HG02678 (cell line): ENCODE measurements at regions not wholly inside any gene's neighbourhood (a gene's known extent, or its start where the extent isn't known, plus 50 kb on each side); places are given as distances from the start of the nearest gene placed in this dataset.
"Not testable (repeated sequence)": the region's sequence is repeated elsewhere in the genome, so short reads cannot be mapped to it uniquely, and the experiment has no call there.

Experiments used
- ATAC-seq: cut with Tn5 transposase; IDR thresholded peaks from one replicate; pipeline ENCODE4 v1.9.1; 2021; ENCODE audit warnings: mild to moderate bottlenecking, moderate library complexity; ENCODE audit not compliant: unreplicated experiment

DNA sequence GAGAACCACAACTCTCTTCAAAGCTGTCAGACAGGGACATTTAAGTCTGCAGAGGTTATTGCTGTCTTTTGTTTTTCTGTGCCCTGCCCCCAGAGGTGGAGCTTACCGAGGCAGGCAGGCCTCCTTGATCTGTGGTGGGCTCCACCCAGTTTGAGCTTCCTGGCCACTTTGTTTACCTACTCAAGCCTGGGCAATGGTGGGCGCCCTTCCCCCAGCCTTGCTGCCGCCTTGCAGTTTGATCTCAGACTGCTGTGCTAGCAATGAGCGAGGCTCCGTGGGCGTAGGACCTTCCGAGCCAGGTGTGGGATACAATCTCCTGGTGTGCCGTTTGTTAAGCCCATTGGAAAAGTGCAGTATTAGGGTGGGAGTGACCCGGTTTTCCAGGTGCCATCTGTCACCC is 822.1 kb downstream of the KCNMA1 start:
- ATAC-seq, result not testable (repeated sequence)

DNA sequence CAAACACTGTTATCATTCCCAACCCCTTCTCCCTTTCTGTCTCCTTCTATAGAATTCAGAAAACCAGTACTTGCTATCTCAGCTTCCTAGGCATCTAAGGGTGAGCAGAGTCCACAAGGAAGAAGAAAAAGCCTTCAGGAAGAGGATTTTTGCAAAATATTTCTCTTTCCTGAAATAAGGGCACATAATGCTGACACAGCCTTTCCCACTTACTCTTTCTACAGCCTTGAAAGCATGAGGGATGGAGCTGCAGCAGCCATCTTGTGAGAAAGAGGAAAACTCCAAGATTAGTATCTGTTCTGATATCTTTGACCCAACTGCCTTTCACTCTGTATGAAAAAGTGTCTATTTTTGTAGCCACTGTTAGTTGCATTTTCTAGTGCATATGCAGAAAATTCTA is 826.2 kb downstream of the KCNMA1 start:
- ATAC-seq, result no peak

DNA sequence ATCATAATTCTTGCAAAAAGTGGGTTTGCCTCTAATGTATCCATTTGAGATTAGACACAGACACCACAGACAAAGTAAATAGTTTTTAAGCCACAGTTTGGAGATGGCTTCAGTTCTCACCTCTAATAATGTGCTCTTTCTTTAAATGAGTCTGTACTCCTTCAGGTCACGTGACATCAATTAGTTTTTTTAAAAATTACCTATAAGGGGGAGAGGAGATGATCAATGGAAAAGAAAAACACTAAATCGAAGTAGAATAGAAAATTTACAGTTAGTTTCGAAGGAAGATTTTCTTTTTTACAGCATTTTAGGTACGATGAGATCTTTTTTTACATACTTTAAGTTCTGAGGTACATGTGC is 849.2 kb downstream of the KCNMA1 start:
- ATAC-seq, result no peak

DNA sequence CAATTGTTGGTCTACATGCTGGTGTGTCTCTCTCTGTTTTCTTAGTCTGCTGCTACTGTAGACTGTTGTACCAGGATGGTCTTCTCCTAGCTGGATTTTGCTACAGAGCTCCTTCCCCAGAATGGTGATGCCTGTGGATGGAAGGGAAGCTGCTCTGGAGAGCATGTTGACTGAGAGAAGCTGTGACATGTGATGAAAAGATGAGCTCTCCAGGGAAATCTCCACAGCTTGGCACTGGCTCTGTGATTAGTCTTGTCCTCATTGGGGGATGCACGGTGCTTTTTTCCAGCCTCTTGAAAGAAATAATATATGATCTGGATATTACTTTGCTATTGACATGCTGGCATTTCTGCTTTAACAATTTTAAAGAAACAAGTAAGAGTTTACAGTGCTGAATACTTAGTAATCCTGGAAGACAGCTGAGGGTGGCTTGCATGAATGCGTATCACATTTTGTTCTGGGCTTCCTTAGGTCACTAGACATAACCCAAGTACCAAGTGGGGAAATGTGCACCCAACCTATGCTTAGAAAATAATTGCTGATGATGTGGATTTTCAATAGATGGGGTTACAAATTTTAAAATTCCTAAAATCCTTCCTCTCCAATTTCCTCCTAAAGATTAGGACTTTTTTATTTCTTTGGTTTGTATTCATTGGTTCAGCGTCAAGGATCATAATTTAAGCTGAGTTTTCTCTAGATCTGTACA is 849.7 kb downstream of the KCNMA1 start:
- no peak for ATAC-seq

DNA sequence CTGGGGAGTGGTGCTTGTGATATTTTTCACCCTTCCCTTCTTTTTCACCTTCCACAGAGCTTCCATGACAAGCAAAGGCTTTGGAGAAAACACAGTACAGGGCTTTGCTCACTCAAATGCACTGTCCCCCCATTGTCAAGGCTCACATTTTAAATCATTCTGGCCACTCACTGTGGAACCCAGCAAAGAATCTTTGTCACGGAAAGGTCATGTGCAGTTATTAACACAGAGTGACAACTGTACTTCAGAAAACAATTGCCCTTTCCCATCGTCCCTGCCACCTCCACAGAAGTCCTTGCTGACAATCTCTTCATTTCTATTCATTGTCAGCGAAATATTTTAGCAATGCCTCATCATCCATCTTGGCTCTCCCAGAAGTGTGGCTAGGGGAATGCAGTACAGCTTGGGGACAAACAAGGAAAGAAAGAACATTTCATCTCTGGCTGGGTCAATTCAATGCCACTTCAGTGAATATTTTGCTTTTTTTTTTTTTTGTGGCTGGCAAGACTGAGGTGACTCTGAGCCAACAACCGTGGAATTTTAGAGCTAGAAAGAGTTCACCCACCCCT is 851.0 kb downstream of the KCNMA1 start:
- ATAC-seq, result no peak

DNA sequence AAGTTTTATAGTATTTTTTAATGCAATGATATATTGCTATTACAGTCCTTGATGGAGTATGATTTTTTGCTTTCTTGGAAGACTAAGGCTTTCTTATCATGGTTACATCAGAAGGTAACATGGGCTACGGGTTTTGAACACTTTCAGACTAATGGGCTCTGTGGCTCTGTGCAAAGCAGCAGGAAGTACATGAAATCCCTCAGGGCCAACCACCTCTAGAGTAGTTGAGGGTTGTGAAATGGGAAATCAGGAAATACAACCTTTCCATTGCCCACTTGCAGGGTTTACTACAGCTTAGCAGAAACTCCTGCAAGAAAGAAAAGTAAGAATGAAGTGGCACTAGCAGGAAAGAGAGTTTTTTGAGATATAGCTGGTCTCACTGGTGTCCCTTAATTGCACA is 853.5 kb downstream of the KCNMA1 start:
- ATAC-seq, result no peak

DNA sequence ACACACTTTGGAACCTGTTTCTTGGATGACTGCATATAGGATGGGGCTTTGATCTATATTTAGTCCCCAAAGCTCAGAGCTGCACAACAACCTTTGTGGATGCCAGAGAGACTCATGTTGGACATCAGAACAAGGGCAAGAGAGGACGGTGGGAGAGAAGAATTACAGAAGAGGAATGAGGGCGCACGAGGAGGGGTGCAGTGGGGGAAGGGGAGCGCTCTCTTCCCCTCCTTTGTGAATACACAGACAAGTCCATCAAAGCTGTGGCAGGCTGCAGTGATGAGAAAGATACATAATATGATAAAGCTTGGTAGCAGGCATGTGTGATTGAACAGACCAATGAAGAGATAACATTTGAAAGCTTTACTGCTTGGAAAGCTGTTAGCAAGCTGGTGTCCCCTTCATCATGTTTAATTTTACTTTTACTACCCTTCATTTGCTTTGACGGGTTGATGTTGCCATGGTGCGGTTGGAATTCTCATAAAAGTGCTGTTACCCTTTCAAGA is 857.8 kb downstream of the KCNMA1 start:
- ATAC-seq, result no peak

DNA sequence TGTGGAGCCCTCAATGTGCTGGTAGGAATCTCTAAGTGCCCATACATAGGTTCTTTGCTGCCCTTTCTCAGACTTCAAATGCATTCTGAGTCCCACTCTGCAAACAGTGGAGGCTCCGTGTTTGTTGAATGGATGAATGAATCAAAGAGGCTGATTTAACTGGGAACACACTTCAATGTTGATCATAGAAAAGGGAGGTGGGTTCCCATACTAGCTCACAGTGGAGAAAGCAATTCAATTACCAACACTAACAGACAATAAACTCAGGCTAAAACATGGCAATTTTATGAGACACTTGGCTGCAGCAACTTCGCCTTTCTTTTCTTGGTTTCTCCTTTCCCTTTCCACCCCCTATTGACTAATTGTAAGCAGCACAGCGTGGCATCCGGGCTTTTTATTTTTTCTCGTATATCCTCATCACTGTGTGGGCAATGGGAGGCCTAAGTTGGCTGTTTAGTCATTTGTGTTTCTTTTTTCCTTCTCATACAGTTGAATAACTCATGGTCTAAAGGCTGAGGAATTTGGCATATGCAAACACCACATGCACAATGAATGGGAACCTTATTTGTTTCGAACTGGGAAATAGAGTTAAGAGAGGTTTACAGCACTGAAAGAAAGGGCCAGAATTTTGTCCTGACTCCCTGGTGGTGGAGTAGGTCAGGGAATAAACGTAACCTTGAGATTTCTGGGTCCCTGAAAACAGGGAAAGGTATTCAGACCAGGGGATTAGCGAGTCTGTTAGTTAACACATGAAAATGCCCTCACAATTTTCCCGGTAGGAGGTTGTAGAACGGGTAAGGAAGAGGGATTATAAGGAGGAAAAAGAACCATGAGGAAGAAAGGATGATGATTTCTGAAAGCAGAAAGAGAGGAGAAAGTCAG is 858.5 kb downstream of the KCNMA1 start:
- ATAC-seq, result no peak

DNA sequence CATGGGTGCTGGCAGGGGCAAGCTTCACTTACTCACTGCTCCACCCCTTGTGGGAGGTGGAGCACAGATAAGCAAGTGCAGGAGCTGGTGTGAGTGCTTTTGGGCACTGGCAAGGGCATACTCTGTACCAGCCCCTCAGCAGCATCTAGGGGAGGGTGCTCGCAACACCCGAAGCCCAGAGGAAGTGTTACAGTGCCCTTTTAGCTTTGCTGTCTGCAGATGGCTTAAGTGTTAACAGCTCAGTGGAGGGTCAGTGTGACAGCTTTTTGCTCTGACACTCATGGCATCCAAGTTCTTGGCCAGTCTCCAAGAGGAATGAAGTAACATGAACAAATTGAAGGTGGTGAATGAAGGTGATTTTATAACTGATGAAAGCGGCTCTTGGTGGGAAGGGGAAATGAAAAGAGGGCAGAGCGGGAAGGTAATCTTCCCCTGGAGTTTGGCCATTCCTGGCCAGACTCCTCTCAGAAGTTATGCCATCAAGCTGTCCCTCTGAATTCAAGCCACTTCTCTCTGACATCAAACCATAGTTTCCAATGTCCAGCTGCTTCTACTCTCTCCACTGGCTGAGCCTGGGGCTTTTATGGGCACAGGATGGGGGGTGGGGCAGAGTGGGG is 862.5 kb downstream of the KCNMA1 start:
- no peak for ATAC-seq

DNA sequence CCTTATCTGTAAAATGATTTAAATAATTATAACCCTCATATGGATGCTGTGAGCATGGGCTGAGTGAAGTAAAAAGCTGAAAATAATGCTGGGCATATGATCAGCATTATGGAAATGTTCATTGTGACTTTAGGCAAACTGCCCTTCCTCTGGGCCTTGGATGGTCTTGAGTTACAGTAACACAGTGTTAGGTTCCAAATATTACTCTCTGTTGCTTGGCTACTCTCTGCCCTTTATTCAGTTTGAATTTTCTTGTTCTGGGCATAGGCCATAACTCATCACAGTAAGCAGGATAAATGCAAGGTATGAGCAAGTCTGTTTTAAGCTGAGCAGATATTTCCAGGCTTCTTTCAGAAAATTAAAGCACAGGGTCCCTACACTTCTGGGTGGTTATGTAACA is 868.0 kb downstream of the KCNMA1 start:
- no peak for ATAC-seq

DNA sequence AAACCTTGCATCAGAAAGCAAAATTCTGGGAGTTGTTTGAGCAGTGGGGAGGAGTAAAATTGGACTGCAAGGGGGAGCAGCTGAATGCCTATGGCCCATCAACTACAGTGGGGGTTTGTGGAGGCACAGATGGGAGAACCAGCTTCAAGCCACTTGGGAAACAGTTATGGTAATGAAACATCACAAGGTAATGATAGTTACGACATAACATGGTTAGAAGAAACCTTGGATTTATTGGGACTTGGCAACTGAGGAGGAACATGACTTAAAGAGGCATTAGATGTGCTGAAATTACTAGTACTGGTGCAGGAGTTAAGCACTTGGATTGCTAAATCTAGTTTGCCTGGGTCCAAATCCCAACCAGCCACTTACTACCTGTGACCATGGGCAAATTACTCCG is 868.4 kb downstream of the KCNMA1 start:
- no peak for ATAC-seq

DNA sequence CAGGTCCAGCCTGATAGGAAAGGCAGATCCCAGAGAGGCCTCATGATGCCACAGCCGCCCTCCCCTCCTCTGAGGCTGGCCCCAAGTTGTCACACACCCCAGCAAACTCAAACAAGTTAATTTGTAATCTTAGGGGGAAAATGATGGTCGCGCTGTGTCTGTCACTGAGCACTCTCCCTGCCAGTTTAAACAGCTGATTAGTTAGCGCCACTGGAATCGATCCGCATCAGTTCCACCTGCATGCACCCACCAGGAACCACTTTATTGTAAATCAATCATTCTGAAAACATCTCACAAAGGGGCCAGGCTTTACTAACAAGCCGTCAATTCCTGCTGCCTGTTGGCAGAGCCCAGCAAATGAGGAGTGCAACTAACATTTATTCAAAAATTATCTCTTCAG is 870.9 kb downstream of the KCNMA1 start:
- no peak for ATAC-seq

DNA sequence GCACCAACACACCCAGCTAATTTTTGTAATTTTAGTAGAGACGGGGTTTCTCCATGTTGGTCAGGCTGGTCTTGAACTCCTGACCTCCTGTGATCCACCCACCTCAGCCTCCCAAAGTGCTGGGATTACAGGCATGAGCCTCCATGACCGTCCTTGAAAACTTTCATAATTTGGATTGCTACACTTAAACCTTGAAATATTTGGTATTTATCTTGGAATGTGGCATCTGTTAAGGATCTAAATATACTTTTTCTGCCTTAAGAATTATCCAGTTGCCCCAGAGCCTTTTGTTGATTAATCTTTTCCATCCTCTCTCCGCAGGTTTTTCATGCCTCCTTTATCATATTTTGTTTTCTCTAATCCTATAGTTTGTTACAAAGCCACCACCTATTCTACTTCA is 872.7 kb downstream of the KCNMA1 start:
- not testable (repeated sequence) for ATAC-seq

DNA sequence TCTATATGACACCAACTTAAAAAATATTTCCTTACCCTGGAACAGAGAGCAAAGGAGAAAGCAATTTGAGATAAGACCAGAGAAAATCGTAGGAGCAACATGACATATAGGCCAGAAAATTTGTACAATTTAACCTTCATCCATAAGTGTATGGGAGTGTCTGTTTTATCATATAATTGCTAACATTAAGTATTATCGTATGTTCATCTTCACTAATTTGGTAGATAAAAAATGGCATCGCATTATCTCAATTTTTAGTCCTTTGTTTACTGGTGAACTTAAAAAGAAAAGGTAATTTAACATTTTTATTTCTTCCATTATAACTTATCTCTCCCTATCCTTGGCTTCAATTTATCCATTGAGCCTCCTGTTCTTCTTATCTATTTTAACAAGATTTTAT is 873.4 kb downstream of the KCNMA1 start:
- ATAC-seq, result no peak

DNA sequence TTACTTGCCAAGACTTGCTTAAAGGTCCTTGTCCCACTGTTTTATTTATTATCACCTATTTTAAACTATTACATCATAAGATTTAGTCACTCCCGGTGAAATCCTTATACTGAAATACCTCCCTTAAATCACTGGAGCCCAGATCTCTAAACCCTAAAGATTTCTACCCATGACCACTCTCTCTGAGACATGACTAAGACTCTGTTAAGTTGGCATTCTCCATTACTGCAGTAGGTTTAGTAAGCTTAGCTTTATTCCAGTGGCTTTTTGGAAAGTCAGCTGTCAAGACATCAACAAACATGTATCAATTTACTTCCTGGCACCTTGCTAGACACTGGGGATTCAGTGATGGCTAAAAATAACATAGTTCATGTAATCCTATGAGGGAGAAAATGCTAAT is 874.2 kb downstream of the KCNMA1 start:
- ATAC-seq, result no peak

DNA sequence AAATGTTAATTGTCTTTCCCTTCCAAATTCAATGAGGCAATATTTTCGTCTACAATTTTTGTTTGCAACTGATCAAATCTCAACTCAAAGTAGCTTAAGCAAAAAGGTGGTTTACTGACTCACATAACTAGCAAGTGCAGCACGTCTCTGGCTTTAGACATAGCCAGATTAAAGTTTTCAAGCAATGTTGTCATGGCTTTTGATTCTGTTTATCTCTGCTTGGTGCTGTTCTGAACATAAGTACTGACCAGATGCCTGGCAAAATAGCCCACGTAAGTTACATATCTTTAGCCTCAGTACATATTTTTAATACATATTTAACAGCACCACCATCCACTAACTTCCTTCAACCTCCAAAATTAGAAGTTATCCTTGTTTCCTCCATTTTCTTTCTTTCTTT is 877.9 kb downstream of the KCNMA1 start:
- ATAC-seq, result no peak

DNA sequence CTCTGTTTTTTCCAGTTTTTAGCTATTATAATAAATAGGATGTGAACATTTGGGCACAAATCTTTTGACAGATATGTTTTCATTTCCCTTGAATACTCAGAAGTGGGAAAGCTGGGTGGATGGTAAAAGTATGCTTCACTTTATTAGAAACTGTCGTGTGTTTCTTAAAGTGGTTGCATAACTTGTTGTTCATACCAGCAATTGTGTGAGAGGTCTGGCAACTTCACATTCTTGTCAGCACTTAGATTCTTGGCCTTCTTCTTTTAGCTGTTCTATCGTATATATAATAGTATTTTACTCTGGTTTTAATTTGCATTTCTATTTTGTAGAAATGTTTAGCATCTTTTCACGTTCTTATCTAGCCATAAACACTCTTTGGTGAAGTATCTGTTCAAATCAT is 894.4 kb downstream of the KCNMA1 start:
- no peak for ATAC-seq

DNA sequence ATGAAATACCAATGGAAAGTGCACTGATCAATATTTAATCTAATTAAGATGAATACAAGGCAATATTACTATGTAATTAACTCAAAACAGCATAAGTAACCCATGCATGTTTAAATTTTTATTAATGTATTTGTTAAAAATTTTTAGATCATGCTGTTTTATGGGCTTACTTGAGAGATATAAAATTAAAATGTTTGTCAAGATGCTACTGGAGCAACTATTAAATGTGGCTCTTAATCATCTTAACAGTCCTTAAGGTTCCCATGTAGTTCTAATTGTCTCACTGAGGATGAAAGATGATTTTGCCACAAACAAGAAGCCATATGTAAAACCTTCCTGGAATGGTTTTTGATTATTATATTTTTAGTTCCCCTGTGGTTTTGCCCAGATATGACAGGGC is 897.1 kb downstream of the KCNMA1 start:
- ATAC-seq, result no peak

DNA sequence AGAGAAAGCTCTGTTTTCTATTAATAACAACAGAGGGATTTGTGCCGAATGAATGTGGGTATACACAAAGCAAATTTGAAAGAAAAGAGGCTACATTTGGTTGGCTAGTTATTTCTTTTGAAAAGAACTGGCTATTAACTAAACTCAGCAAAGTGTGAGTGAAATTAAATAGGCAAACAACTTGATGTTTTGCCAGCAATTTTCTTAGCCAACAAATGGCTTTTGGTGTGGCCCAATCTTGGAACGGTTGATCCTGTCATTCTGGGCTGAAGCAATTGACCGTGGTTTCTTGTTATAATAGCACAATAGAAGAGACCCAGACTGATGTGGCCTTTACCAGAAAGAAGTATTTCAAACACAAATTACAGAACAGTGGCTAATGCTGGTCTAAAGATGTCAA is 898.6 kb downstream of the KCNMA1 start:
- no peak for ATAC-seq

DNA sequence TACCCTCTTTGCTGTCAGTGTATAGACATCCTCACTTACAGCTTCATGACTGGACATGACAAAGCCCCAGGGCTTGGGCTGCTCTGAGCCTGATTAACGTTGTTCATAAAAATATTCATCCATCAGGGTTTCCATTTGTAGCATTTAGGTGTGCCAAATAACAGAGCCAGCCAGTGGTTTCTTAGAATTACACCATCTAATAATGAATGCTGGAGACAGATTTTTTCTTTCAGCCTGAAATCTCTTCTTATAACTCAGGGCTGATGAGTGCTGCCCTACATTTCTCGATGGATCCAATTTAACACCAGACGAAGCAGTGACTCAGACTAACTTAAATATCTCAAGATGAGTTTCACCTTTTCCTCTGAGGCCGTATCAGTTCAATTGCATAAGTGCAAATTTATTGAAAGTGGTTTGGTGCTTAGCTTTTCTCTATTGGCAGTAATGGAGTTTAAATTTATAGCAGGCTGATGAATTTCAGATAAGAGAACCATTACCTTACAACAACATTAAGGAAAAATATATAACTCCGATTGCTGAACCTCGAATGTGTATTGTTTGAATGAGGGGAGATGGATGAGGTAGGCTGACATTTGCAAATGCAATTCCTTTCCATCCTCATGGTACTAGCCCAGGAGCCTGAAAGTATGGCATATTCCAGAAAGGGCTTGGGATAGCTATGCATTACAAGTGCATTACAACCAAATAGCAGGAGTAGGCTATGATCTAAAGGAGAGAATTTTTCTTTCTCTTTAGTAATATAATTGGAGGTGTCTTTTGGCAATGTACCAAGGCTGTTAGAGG is 900.6 kb downstream of the KCNMA1 start:
- no peak for ATAC-seq

DNA sequence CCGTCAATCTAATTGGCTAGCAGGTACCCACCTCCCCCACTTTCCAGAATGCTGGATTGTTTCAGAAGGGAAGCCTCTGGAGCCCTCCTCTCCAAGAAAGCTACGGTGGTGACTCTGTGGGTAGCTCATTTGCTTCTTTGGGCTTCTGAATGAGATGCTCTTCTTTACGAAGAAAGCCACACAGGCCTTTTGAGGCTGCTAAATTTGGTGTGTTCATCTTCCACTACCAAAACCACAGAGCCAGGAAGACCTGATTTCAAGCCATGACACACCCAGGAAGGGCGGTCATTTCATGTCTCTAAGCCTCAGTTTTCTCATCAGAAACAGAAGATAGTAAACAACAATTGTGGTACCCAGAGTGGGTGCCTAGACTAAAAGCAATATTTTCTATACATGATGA is 901.2 kb downstream of the KCNMA1 start:
- ATAC-seq, result no peak
